B cell (primary cell): ENCODE measurements at regions not wholly inside any gene's neighbourhood (a gene's known extent, or its start where the extent isn't known, plus 50 kb on each side); places are given as distances from the start of the nearest gene placed in this dataset.

Source experiments
- ATAC-seq: fragments of 200-7000 bp; cut with Tn5 transposase; one replicate; pipeline ENCODE4 v1.10.0; 2021; ENCODE audit warnings: low read depth, mild to moderate bottlenecking, moderate number of reproducible peaks, moderate library complexity
- CTCF ChIA-PET: fragments of 350-600 bp; sonication (Branson Sonifier 250); formaldehyde crosslinking; loops from one replicate; lab custom pipeline; 2021; ENCODE audit warnings: antibody characterized with exemption, inconsistent platforms; lab: Charles Lee
- POLR2A ChIA-PET: fragments of 350-600 bp; sonication (Branson Sonifier 250); formaldehyde crosslinking; loops from one replicate; lab custom pipeline; 2021; ENCODE audit warnings: antibody characterized with exemption; lab: Charles Lee
- DNase-seq: peaks from one replicate; pipeline ENCODE4 v3.0.0; 2013
- H2AFZ ChIP-seq: 2 replicates; pipeline ENCODE4 v1.6.1; 2012; ENCODE audit warnings: mild to moderate bottlenecking, low read depth, low read length; ENCODE audit not compliant: insufficient read depth, poor library complexity, severe bottlenecking
- H3K27ac ChIP-seq, 2 donors: 1 replicate in 1 of 2; 2 replicates in 1 of 2; pipeline ENCODE4 v1.5.1; 2012 to 2013; ENCODE audit warnings: low read length in 2 of 2, mild to moderate bottlenecking in 2 of 2, moderate library complexity in 1 of 2
- H3K27me3 ChIP-seq, 4 experiments: fragments of 200-600 bp in 1 of 4; sonication (generic) in 1 of 4; replicated peaks in 1 of 4; 1 replicate in 2 of 4; 2 replicates in 2 of 4; pipeline versions ENCODE4 v1.6.1 to v1.7.0; 2013 to 2016; ENCODE audit warnings: low read length in 3 of 4, mild to moderate bottlenecking in 2 of 4, mixed read lengths in 1 of 4, moderate library complexity in 1 of 4; ENCODE audit not compliant: insufficient read depth in 4 of 4, control insufficient read depth in 3 of 4; ENCODE audit errors: control extremely low read depth in 1 of 4
- H3K36me3 ChIP-seq, 2 experiments: replicated peaks in 1 of 2; 1 replicate in 1 of 2; 2 replicates in 1 of 2; pipeline versions ENCODE4 v1.6.1 to v1.7.1; 2013; ENCODE audit warnings: low read length in 1 of 2; ENCODE audit not compliant: insufficient read depth in 2 of 2, control insufficient read depth in 1 of 2; ENCODE audit errors: control extremely low read depth in 1 of 2, extremely low read depth in 1 of 2
- H3K4me1 ChIP-seq, 2 donors: fragments of 200-600 bp in 1 of 2; sonication (generic) in 1 of 2; 1 replicate in 1 of 2; 2 replicates in 1 of 2; pipeline versions ENCODE4 v1.5.1 to v1.6.1; 2013 to 2017; ENCODE audit warnings: low read length in 2 of 2; ENCODE audit not compliant: control insufficient read depth in 2 of 2, insufficient read depth in 2 of 2
- H3K4me2 ChIP-seq: replicated peaks from 2 replicates; pipeline ENCODE3; 2012; ENCODE audit warnings: mild to moderate bottlenecking, low read depth, low read length; ENCODE audit not compliant: poor library complexity, severe bottlenecking
- H3K4me3 ChIP-seq, 5 experiments: fragments of 200-600 bp in 1 of 5; sonication (generic) in 1 of 5; 1 replicate in 3 of 5; 2 replicates in 2 of 5; pipeline versions ENCODE4 v1.5.1 to v1.7.0; 2011 to 2016; ENCODE audit warnings: low read length in 4 of 5, mild to moderate bottlenecking in 4 of 5, low read depth in 2 of 5, control low read depth in 1 of 5, moderate library complexity in 1 of 5; ENCODE audit not compliant: insufficient read depth in 1 of 5; ENCODE audit errors: control extremely low read depth in 1 of 5, extremely low read depth in 1 of 5
- H3K79me2 ChIP-seq: fragments of 200-600 bp; sonication (generic); one replicate; pipeline ENCODE4 v1.6.0; 2016; ENCODE audit warnings: low read length; ENCODE audit not compliant: control insufficient read depth, insufficient read depth
- H3K9ac ChIP-seq: fragments of 200-600 bp; sonication (generic); 2 replicates; pipeline ENCODE4 v1.6.1; 2017; ENCODE audit warnings: mild to moderate bottlenecking, low read length, moderate library complexity
- H3K9me3 ChIP-seq, 3 donors: one replicate each; pipeline versions ENCODE4 v1.6.1 to v1.7.1; 2013; ENCODE audit warnings: low read length in 2 of 3; ENCODE audit not compliant: control insufficient read depth in 2 of 3, insufficient read depth in 1 of 3; ENCODE audit errors: control extremely low read depth in 1 of 3
- H4K20me1 ChIP-seq: 2 replicates; pipeline ENCODE4 v1.6.0; 2012; ENCODE audit warnings: mild to moderate bottlenecking, low read length; ENCODE audit not compliant: insufficient read depth, control insufficient read depth, poor library complexity, severe bottlenecking
- H3K27ac Mint-ChIP-seq: one replicate; pipeline ENCODE4 v1.8.0; 2021; ENCODE audit warnings: mixed read lengths
- H3K27me3 Mint-ChIP-seq: one replicate; pipeline ENCODE4 v1.8.0; 2021; ENCODE audit warnings: mixed read lengths
- H3K4me1 Mint-ChIP-seq: one replicate; pipeline ENCODE4 v1.8.0; 2021; ENCODE audit warnings: mixed read lengths
- H3K4me3 Mint-ChIP-seq: one replicate; pipeline ENCODE4 v1.8.0; 2021; ENCODE audit warnings: mixed read lengths
- H3K9me3 Mint-ChIP-seq: one replicate; pipeline ENCODE4 v1.8.0; 2022; ENCODE audit warnings: mixed read lengths; ENCODE audit not compliant: insufficient read depth
- EZH2 ChIP-seq: IDR thresholded peaks from 2 replicates; pipeline ENCODE4 v1.6.1; 2012; ENCODE audit warnings: borderline replicate concordance, low read depth, mild to moderate bottlenecking, moderate library complexity, low read length; ENCODE audit not compliant: insufficient read depth, poor library complexity, severe bottlenecking
- WGBS: methylation state at CpG from one replicate; pipeline ENCODE4 v1.1.5; 2013; ENCODE audit warnings: missing lambda C conversion rate; ENCODE audit not compliant: insufficient coverage; 5-methylcytosine and 5-hydroxymethylcytosine counted together
- intact Hi-C: fragments of 100-400 bp; cut with micrococcal nuclease; formaldehyde crosslinking; loops from one replicate; pipeline ENCODE4 v1.10.0; 2022
- TF ChIP-seq, protein P1 (sequence below): fragments of 200-600 bp; IDR thresholded peaks from one replicate; pipeline ENCODE4 v1.8.0; 2022; ENCODE audit warnings: antibody characterized with exemption, mild to moderate bottlenecking

DNA sequence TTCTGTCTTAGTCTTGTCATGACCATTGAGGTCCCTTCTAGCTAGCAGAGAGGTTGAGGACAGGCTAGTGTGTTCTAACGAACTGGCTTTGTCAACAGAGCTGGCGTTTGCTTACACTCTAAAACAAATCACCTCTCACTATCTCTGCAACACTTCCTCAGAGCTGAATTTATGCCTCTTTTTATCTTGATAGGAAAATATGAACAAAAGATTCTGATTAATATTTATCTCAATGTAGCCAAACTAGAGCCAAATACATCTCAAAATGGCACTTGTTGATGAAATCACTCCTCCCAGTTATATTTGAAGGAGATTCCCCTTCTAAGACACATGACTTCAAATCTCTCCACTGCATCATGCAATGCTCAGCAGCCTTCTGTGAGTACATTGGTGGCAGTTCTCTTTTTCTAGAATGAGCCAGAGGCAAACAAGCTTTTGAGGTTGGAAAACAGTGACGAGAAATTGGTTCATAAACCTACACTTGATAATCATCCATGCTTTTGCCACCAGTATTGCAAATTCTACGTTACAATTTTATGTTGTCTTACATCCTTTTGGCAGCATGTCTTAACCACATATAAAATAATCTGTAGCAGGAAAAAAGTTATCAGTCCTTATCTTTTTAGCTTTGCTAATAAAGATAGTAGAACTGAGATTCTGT lies 615.7 kb upstream of the CITED2 start:
- intact Hi-C loops = no loop called here
- POLR2A ChIA-PET = no interaction called here
- H4K20me1 ChIP-seq = no peaks in the 10 kb centered on the region
- no peaks in the 10 kb centered on the region for H3K4me1 ChIP-seq
- CTCF ChIA-PET = no interaction called here
- H3K27me3 ChIP-seq = no peaks in the 10 kb centered on the region
- H2AFZ ChIP-seq = no peak overlapping the region
- H3K27me3 Mint-ChIP-seq = no peaks in the 10 kb centered on the region
- no peak overlapping the region for H3K4me2 ChIP-seq
- no peak overlapping the region for H3K9ac ChIP-seq
- no peak for DNase-seq
- H3K4me1 Mint-ChIP-seq = no peaks in the 10 kb centered on the region
- no peaks in the 10 kb centered on the region for H3K36me3 ChIP-seq
- H3K9me3 ChIP-seq = no peaks in the 10 kb centered on the region
- peaks cover 3% of the 10 kb centered on the region for H3K9me3 Mint-ChIP-seq
- no peak overlapping the region for H3K4me3 Mint-ChIP-seq
- H3K4me3 ChIP-seq = no peak overlapping the region
- H3K27ac Mint-ChIP-seq = no peak overlapping the region
- no peak overlapping the region for H3K27ac ChIP-seq
- no peak for ATAC-seq
- H3K79me2 ChIP-seq = no peaks in the 10 kb centered on the region
- no CpG with 5 or more reads among the region's 4 CpGs for WGBS
- TF ChIP-seq, protein P1, sequence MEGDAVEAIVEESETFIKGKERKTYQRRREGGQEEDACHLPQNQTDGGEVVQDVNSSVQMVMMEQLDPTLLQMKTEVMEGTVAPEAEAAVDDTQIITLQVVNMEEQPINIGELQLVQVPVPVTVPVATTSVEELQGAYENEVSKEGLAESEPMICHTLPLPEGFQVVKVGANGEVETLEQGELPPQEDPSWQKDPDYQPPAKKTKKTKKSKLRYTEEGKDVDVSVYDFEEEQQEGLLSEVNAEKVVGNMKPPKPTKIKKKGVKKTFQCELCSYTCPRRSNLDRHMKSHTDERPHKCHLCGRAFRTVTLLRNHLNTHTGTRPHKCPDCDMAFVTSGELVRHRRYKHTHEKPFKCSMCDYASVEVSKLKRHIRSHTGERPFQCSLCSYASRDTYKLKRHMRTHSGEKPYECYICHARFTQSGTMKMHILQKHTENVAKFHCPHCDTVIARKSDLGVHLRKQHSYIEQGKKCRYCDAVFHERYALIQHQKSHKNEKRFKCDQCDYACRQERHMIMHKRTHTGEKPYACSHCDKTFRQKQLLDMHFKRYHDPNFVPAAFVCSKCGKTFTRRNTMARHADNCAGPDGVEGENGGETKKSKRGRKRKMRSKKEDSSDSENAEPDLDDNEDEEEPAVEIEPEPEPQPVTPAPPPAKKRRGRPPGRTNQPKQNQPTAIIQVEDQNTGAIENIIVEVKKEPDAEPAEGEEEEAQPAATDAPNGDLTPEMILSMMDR = no peak
- no peak for TF ChIP-seq EZH2

- H3K36me3 ChIP-seq = no peaks in the 10 kb centered on the region
- POLR2A ChIA-PET = no interaction called here
These were observed 614.2 kb upstream of the CITED2 start for GRCh38 chr6:139988685-139989084.

More at GRCh38 chr6:139988685-139989084, 614.2 kb upstream of the CITED2 start:
- H3K27ac ChIP-seq = no peak overlapping the region
- H3K4me3 Mint-ChIP-seq = no peak overlapping the region
- no peaks in the 10 kb centered on the region for H3K27me3 ChIP-seq
- H3K79me2 ChIP-seq = no peaks in the 10 kb centered on the region
- DNase-seq (no peak), ATAC-seq (no peak)
- peaks cover 5% of the 10 kb centered on the region for H3K27me3 Mint-ChIP-seq
- H4K20me1 ChIP-seq = no peaks in the 10 kb centered on the region
- H3K27ac Mint-ChIP-seq = no peak overlapping the region
- H3K4me2 ChIP-seq = no peak overlapping the region
- H2AFZ ChIP-seq = no peak overlapping the region
- H3K4me1 Mint-ChIP-seq = no peaks in the 10 kb centered on the region
- H3K9me3 ChIP-seq = no peaks in the 10 kb centered on the region
- H3K9ac ChIP-seq = no peak overlapping the region
- CTCF ChIA-PET = no interaction called here
- intact Hi-C loops = no loop called here
- no peak overlapping the region for H3K4me3 ChIP-seq
- TF ChIP-seq, protein P1 = no peak
- no peak for TF ChIP-seq EZH2
- peaks cover 2% of the 10 kb centered on the region for H3K9me3 Mint-ChIP-seq
- H3K4me1 ChIP-seq = no peaks in the 10 kb centered on the region
